Coronary artery (tissue), 2 donors: ENCODE measurements at regions not wholly inside any gene's neighbourhood (a gene's known extent, or its start where the extent isn't known, plus 50 kb on each side); places are given as distances from the start of the nearest gene placed in this dataset.
"Not testable (repeated sequence)": the region's sequence is repeated elsewhere in the genome, so short reads cannot be mapped to it uniquely, and the experiment has no call there.

ENCODE experiments used
- DNase-seq: peaks from one replicate; pipeline ENCODE4 v3.0.0-alpha.2; 2017; ENCODE audit warnings: low spot score
- H3K27ac ChIP-seq, 2 donors: fragments of 200-600 bp; sonication (generic); one replicate each; pipeline ENCODE4 v1.5.1; 2016 to 2019
- H3K4me3 ChIP-seq: fragments of 200-600 bp; sonication (generic); 2 replicates; pipeline ENCODE4 v1.5.1; 2016; ENCODE audit warnings: mild to moderate bottlenecking, moderate library complexity
- TF ChIP-seq, protein P1 (sequence below): fragments of 200-600 bp; sonication (generic); IDR thresholded peaks from one replicate; pipeline ENCODE4 v1.5.1; 2019; ENCODE audit warnings: antibody characterized with exemption

DNA sequence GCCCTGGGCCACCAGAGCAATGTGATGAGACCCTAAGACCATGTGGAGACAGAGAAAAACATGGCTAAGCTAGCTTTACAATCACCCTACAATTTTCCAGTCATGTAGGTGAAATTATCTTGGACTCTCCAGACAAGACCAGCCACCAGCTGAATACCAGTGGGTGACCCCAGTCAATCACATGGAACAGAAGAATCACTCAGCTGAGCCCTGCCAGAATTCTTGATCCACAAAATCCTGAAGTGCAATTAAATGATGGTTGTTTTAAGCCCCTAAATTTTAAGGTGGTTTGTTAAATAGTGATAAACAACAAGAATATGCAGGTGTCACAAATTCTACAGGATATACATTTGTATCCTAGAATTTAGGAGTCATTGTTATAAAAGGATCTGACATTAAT, 69.5 kb upstream of the SMIM15 start:
- TF ChIP-seq, protein P1, sequence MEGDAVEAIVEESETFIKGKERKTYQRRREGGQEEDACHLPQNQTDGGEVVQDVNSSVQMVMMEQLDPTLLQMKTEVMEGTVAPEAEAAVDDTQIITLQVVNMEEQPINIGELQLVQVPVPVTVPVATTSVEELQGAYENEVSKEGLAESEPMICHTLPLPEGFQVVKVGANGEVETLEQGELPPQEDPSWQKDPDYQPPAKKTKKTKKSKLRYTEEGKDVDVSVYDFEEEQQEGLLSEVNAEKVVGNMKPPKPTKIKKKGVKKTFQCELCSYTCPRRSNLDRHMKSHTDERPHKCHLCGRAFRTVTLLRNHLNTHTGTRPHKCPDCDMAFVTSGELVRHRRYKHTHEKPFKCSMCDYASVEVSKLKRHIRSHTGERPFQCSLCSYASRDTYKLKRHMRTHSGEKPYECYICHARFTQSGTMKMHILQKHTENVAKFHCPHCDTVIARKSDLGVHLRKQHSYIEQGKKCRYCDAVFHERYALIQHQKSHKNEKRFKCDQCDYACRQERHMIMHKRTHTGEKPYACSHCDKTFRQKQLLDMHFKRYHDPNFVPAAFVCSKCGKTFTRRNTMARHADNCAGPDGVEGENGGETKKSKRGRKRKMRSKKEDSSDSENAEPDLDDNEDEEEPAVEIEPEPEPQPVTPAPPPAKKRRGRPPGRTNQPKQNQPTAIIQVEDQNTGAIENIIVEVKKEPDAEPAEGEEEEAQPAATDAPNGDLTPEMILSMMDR: no peak
- no peak for DNase-seq

DNA sequence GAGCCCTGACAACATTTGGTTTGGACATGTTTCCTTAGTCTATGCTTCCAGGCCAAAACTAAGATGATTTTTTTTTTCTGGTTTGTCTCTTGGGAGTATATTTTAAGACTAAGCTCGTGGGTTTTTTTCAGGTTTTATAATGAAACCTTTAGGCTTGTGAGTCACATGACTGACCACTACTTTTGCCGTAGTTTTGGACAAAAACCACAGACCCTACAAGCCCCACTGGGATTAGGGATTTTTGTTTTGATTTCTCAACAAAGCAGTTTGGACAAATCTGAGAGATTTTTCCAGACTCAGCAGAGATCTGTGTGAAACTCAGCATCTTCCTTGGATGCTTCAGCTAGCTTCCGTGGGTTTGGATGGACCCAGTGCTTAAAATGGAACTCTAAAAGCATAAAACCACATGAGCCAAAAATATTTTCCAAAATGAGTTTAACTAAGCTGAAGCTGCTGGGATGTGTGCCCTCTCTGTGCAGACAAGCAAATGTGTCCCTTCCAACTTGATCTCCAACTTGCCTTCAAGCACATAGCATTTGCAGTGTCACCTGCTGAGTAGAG, 70.3 kb upstream of the SMIM15 start:
- peak overlapping the region in 1 of 2 donors; percentile 40 for H3K27ac ChIP-seq
- TF ChIP-seq, protein P1: no peak
- DNase-seq: no peak
- H3K4me3 ChIP-seq: no peak overlapping the region

More for the DNA sequence above, 69.5 kb upstream of the SMIM15 start:
- H3K4me3 ChIP-seq: no peak overlapping the region
- no peak overlapping the region for H3K27ac ChIP-seq

DNA sequence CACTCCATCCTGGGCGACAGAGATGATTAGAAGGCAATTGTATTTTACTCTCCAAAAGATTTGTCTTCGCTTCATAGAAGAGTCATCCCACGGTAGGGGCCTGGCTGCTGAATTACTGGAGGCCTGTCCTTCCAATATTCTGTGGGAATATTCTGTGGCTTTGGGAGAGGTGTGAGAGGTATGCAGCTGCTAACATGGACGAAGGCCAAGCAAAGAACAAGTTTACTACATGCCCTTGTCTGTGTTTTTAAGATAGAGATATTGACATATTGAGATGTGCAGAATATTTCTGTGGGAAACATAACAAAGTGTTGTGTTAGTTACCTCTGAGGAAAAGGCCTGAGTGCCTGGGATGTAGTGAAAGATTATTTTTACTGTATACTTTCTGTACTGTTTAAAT, 71.8 kb upstream of the SMIM15 start:
- no peak overlapping the region for H3K27ac ChIP-seq
- no peak overlapping the region for H3K4me3 ChIP-seq
- no peak for DNase-seq
- TF ChIP-seq, protein P1: no peak

DNA sequence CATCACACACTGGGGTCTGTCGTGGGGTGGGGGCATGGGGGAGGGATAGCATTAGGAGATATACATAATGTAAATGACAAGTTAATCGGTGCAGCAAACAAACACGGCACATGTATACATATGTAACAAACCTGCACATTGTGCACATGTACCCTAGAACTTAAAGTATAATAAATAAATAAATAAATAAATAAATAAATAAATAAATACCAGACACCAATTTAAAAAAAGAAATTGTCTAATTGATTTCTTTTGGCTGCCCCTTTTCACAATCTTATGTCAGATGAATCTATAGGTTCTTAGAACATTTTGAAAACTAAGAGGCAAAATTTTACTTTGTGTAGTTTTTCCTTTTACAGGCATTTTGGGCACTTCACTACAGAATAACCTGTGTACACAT, 74.4 kb upstream of the SMIM15 start:
- H3K27ac ChIP-seq, DNase-seq: not testable (repeated sequence)

DNA sequence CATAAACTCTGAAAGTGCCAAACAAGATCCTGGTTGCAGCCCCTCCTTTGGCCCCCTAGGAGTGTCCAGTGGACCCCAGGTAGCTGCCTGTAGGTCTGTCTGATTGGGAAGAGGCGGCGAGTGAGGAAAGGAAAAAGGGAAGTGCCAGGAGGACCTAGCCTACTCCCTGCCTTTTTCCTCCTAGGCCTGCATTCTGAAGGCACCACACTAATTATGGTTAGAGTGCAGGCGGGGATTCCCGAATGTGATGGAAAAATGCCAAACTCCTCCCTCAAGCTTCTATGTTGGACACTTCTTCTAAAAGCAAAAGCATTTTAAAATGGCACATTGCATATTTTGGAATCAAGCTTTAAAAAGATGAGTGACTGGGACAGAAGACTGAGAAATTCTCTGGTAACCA, 83.2 kb upstream of the SMIM15 start:
- Histone ChIP-seq H3K4me3 (peak overlapping the region; percentile 45), H3K27ac (no peak overlapping the region)
- no peak for DNase-seq
- TF ChIP-seq, protein P1: no peak

More for the DNA sequence above, 74.4 kb upstream of the SMIM15 start:
- not testable (repeated sequence) for H3K4me3 ChIP-seq

DNA sequence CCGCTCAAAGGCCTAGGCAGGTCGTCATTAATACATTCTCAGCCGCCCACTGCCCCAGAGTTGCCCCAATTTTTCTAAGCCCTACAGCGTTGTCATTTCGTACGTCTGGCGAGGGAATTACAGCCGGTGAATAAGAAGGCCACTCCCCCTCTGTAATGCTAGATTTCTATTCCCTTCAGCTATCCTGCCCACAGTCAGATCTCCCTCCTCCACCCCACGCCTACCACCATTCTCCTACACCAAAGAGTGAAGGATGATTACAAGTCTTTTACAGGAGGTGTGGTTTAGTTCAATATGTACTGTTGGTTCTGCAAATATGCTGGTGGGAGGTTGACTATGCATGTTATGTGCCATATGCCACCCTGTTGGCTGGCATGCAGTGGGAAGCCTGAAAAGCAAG, 83.7 kb upstream of the SMIM15 start:
- no peak overlapping the region for H3K27ac ChIP-seq
- no peak for DNase-seq
- peak overlapping the region; percentile 45 for H3K4me3 ChIP-seq
- TF ChIP-seq, protein P1: no peak

DNA sequence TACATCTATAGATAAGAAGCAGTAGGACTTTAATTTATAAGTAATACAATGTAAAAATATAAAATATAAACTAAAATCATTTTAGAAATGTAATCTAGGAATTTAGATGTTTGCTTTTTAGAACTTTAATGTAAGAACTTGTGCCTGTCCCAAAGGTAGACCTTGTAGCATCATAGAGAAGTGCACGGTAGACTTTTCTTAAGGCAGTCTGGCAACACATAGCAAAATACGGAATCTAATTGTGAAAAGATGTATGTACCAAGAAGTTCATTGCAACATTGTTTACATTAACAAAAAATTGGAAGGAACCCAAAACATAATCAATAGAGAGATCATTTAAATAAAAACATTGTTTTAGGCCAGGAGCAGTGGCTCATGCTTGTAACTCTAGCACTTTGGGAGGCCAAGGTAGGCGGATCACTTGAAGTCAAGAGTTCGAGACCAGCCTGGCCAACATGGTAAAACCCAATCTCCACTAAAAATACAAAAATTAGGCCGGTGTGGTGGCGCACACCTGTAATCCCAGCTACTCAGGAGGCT, 84.6 kb upstream of the SMIM15 start:
- Histone ChIP-seq H3K4me3 (no peak overlapping the region), H3K27ac (no peak overlapping the region)
- DNase-seq: no peak
- TF ChIP-seq, protein P1: no peak
